GM18517 (cell line): ENCODE measurements at regions not wholly inside any gene's neighbourhood (a gene's known extent, or its start where the extent isn't known, plus 50 kb on each side); places are given as distances from the start of the nearest gene placed in this dataset.

ENCODE experiments used
- ATAC-seq: cut with Tn5 transposase; IDR thresholded peaks from one replicate; pipeline ENCODE4 v1.9.1; 2021; ENCODE audit warnings: mild to moderate bottlenecking, moderate library complexity; ENCODE audit not compliant: unreplicated experiment

DNA sequence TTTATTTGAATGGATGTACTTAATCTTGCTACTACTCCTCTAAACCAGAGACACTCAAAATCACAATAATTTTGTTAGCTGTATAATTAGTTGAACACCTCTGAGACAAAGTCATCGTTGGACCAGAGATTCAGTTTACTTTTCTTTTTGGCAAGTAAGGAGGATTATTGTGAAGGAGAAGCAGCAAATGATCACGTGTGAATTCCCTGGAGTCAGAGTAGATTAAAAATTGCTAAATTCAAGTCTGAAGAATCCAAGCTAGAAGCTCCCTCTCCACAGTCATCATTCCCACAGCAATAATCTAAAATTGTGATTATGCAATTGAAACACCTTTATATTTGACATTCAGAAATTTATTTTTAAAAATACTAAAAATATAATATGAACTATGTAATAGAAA lies 484.4 kb downstream of the CMPK2 start:
- no peak for ATAC-seq

DNA sequence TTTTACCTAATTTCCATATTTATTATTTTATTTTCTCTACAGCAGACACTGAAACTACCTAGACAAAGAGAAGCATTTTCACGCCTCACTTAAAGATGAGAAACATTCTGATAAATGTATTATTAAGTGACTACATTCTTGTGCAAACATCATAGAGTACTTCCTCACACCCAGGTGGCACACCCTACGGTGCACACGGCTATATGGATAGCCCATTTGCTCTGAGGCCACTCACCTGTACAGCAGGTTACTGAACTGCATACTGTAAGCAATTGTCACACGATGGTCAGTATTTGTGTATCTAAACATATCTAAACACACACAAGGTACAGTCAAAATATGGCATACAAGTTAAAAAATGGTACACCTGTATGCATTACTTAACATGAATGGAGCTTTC lies 481.4 kb downstream of the CMPK2 start:
- no peak for ATAC-seq

DNA sequence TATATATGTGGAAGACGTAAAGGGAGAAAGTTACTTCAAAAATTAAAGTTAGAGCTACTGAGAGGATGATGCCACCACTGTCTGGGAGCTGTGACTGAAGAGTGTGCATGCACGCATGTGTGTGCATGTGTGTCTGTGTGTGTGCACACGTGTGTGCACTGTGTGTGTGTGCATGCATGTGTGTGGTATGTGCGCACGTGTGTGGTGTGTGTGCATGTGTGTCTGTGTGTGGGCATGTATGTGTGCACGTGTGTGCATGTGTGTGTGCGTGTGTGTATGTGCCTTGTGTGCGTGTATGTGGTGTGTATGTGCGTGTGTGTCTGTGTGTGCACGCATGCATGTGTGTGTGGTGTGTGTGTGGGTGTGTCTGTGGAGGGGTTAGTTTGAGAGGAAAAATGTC lies 473.4 kb downstream of the CMPK2 start:
- no peak for ATAC-seq

DNA sequence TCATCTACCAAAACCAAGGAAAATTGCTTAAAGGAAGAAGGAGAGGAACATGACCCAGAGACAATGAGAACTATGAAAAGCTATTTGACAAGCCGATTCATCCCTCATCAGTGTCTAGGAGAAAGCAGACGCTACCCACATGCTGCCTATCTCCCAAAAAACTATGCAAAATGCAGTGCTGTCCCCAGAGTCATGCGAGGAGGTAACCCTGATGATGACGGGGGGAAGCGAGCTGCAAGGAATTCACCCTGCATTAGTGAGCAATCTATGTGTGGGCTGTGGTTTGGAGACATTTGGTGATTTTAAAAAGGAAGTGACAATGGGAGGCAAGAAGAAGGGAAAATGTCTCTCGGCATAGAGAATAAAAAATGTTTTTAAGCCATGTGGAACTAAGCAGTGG lies 472.7 kb downstream of the CMPK2 start:
- no peak for ATAC-seq

DNA sequence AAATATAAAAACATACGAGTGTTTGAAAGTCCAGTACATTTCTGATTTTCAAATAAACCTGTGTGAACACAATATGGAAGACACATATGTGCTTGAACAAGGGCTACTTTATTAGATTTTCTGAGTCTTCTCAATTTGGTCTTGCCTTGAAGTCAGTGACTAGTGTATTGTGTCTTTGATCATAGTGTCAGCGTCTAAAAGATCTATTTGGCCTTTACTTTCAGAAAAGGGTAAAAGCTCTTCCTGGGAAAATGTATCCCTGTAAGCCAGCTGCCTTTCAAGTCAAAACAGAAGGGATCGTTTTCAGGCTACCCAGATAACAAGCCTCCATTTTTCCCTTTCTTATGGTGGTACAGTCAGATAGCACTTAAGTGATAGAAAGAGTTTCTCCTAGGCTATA lies 471.9 kb downstream of the CMPK2 start:
- no peak for ATAC-seq

DNA sequence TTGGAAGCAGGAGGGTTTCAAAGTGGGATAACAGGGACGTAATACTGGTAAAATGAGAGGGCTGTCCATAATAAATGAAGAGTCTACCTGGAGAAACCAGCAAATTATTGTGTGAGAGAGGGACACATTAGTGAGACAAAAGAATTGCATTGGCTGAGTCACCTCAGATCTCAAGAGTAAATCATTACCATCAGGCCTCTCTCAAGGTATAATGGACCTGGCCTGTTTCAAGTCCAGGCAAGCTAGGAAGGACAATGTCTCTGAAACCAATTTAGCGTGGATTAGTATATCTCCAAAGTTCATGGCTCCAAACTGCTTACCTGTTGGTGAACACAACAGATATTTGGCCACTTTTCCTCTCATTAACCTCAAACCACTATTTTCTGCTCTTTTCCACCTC lies 471.4 kb downstream of the CMPK2 start:
- no peak for ATAC-seq

DNA sequence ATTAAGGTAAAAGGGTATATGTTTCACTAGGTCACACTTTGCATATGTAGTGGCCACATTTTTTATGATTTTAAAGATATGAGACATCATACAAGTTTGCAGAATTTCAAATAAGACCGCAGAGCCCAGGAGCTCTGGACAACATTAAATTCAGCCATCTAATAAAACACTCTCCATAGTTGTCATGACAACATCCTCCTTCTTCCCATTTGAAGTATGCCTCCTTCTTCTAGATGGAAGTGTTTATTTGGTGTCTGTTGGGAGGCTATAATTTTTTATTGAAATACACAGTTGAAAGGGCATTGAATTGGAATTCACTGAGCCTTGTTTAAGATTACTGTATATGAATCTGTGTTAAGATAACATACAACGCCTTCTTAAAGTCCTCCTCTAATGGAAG lies 467.3 kb downstream of the CMPK2 start:
- no peak for ATAC-seq

DNA sequence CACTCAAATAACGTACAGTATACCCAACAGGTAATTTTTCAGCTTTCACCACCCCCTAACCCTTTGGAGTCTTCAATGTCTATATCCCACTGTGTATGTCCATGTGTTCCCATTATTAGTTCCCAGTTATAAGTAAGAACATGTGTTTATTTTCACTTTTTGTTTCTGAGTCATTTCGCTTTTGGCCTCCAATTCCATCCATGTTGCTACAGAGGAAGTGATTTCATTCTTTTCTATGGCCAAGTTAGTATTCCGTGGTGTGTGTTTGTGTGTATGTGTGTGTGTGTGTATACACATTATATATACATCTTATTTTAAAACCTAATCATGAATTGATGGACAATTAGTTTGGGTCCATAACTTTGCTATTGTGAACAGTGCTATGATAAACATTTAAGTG lies 464.4 kb downstream of the CMPK2 start:
- no peak for ATAC-seq

DNA sequence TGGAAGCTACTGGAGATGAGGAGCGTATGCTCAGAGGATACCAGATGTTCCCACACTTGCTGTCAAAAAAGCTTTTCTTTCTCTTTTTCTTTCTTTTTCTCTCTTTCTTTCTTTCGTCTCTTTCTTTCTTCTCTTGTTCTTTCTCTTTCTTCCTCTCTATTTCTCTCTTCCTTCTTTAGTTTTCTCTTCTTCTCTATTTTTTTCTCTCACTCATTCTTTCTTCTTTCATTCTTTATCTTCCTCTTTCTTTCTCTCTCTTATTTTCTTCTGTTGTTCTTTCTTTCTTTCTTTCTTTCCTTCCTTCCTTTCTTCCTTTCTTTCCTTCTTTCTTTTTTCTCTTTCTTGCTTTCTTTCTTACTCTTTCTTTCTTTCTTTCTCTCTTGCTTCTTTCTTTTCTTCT lies 457.6 kb downstream of the CMPK2 start:
- no peak for ATAC-seq

DNA sequence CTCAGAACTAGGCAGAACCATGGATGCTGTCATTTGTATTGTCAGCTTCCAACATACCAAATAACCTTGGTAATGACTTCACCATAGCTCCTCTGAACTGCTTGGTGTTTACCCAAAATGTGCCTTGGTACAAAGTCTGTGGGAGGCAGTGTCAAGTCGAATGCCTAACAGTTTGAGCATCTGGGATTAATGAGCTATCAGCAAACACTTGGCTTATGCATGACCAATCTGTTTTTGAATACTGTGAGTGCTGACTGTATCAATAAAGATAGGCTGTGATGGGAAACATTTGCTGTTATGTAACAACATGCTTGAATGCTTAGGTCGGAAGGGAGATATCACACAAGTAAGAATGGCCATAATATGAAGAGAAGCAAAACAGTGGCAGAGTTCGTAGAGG lies 455.4 kb downstream of the CMPK2 start:
- ATAC-seq: no peak

DNA sequence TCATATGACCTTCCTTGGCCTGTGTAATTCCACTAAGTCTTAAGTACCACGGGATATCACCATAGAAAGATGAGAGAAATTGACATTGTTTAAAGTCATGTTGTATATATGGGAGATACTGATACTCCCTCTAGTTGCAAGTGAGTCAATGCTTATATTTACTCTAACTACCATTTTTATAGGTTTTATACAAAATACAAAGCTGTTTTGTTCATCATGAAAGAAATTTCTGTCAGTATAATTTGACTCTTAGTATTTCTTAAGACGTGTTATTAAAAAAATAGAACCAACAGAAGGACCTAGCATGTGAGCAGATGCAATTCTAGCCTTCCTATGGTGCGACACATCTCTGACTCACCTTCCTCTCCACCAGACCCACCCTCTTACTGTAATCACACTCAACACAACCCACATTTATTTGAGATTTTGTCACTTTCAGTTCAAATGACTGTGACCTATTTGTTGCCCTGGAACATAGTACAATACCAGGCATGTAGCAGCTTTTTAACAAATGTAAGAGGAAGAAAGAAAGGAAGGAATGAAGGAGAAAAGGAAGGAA lies 453.1 kb downstream of the CMPK2 start:
- no peak for ATAC-seq

DNA sequence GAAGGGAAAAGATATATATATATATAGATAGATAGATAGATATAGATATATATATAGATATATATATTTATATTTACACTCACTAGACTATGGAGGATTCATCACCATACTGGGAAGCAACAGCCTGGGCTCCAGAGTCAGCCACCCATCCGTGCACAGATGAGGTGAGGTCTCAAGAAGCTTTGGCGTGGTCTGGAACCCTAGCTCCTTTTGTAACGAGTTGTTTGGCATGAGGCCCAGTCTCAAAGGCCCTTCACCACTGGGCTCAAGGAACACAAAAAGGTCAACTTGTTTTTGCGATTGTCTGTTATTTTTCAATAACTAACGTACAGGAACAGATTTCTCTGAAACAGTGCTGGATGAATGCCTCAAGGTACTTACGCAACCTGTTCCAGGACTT lies 448.7 kb downstream of the CMPK2 start:
- ATAC-seq: no peak

DNA sequence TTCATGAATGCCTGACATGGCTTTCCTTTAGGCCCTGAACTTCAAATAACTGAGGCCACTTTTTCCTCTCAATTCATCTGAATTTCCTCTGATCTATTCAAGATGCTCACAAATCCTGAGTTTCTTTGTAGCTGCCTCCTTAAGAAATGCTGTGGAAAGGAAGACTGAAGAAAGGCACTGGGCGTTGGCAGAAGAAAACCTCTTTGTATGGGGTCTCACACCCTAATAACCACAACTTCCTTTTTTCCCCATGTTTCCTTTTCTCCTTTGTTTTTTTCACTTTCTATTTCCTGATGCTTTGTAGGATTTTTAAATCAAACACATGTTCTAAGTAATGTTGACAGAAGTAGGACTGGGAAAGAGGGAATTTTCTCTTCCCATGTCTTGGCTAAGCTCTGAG lies 447.4 kb downstream of the CMPK2 start:
- ATAC-seq: no peak

DNA sequence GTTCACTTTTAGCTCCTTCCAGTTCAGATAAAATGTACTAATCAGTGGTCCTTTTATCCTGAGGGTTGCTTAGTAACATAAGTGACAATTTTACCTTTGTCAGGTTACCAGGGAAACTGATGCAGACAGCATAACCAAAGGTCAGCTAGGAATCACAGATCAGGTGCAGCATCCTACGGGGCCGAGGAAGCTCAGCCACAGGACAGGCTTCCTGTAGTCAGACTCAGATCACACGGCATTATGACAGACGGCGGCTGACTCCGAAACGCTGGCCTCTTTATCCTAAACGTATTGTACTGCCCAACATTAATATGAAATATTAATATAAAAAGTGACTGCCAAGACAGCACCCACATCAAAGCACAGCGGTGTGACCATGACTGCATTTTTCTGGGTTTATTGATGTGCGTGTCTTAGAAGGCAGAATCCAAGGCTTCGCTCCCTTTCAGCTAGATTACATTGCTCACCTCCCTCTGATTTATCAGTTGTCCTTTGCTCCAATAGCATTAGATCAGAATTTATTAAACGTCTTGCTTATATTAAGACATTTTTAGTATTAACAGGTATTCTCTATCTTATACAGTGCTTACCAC lies 444.5 kb downstream of the CMPK2 start:
- no peak for ATAC-seq

DNA sequence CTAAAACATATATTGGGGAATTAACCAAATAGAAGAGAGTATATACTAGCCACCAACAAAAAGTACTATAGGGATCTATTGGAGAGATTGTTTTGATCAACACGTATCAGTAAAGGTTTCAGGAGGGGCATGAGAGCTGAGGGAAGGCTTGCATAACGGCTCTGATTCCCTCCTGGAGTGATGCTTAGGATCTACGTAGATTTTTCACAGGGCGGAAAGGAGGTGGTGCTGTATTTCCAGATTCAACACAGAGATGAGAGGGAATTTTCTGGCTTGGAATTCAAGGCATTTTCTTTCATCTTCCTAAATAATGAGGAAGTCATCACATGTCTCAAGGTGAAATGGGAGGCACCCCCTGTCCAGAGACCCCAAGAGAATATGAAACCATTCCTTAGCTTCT lies 443.8 kb downstream of the CMPK2 start:
- no peak for ATAC-seq

DNA sequence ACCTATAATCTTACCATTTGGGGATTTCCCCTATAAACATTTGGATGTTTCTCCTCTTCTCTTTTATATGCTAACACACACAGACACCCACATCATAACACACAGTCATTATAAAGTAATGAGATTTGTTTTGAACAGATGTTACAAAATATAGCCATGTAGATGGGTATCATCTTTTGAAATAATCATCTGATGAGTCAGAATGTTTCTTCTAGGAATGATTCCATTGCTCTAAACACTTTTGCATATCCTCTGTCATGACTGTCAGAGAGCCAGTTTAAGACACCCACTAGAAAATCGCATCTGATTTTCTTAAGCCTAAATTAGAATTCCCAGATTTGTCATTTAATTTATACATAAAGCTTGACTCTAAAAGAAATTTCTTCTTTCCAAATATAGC lies 442.6 kb downstream of the CMPK2 start:
- ATAC-seq: no peak

DNA sequence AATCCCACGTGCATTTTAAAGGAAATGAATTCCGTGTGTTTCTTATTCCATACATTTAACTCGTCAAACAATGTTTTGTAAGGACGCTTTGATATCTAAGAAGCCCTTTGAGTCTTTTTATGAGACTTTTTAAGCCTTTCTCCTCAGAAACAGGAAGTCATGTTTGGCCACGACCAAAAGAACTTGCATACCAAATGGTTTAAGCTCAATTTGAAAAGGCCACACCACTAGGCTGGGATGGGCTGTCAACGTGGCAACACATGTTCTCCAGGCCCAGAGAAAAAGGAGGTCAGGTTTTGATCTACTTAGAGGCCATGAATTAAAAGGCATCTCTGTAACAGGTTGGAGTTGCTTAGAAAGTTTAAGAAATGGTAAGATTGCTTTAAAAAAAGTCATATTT lies 441.8 kb downstream of the CMPK2 start:
- no peak for ATAC-seq

DNA sequence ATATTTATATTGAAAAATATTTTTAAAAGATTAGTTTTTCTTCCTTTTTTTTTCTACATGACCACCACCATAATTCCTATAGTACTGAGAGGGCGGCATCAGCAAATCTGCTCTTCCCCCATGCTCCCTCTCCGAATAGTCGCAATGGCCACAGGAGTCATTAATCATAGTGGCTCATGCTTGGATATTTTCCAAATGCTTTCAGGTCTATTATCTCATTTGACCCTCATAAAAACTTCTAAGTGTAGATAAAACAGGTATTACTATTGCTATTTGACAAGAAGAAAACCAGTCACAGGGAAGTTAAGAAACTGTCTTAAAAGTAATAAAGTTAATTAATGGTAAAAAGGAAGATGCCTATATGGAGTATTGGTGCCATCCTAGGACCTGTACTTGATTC lies 440.7 kb downstream of the CMPK2 start:
- no peak for ATAC-seq

DNA sequence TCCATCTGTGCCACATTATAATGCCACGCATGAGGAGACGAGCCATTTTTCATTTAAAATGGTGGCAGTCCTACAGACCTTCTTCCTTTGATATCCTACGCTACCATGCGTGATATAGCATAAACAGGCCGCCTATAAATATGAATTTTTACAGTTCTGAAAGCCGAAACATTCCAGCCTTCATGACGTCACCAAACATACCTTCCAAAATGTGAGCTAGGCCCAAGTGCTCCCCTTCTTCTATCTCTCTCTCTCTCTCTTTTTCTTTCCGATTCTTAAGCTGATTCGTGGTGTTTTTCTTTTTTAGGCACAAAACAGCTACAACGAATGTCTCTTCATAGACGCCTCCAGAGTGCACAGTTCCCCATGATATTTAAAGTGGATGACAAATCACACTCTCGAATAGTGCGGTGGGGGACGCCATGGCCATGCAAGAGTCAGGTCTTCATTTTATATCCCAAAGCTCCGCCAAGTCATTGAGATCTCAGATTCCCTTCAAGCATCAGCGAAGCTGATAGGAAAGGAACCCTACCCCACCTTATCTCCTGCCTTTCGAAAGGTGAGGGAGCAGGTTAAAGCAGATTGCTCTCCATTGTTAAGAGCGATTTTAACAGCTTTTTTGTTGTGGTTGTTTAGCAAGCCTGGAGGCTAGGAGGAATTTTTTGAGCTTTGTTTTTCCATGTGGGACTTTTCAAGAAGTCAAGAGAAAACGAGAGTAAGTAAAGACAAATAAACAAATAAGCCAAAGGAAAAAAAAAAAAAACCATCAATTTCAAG lies 436.3 kb downstream of the CMPK2 start:
- ATAC-seq: no peak

DNA sequence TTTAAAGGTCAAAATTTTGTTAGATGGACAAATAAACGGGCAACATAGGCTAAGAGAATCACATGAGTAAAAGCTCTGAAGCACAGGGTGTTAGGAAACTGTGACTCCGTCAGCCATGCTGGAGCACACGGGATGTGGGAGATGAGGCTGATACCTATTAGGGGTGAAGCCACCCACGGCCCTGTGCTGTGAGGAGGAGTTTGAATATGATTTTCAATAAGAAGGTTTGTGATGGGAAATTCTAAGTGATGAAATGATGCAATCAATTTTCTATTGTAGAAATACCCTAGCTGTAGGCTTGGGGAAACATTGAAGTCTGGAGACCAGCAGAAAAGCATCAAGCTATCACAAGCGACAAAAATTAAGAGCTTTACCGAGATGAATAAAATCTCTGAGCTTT lies 431.3 kb downstream of the CMPK2 start:
- ATAC-seq: no peak

DNA sequence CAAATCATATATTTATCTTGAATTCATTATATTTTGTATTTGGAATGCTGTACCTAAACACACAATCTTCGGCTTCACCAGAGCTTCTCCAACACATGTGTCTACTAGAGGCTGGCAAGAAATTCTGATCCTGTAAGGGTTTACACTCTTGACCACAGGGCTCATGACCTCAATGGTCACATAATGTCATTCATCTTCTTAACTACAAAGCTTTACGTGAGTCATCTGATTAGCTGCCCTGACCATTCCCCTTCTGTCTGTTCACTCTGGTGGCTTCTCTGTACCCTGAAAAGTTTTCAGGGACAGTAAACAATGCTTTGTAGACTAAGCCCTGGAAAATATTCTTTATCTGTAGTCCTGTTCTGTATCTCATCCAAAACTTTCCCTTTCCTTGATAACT lies 423.9 kb downstream of the CMPK2 start:
- no peak for ATAC-seq

DNA sequence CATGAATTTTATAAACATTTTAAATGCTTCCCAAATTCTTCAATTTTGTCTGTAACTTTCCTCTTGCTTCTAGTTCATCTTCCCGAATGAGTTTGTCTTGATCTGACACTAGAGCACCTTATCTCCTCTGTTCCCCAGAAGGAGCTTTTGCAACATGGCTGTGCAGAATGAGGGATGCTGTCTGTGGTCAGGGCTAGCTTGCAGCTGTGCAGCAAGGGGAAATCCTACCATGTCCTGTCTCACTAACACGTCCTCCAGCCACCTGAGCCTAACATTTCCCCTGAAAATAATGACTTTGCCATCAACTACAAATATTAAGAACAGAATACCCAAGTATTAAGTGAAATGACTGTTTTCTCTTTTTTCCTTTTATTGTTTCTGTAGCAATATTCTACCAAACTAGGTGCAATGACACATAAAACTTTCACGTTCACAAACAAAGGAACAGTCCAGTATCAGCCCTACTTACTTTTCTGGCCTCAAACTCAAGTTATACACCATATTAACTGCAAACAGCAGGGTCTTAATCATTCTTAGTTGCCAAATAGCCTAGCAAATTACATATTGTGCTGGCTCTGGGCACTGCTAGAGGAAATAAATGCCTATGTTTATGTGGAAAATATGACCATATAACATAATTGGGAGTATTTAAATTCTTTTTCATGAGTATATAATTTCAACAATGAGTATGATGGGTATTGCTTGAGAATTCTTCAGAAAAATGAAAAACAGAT lies 423.3 kb downstream of the CMPK2 start:
- ATAC-seq: no peak
